Activated naive CD4-positive, alpha-beta T cell treated with anti-CD3 and anti-CD28 coated beads for 36 hours (primary cell): ENCODE measurements at regions not wholly inside any gene's neighbourhood (a gene's known extent, or its start where the extent isn't known, plus 50 kb on each side); places are given as distances from the start of the nearest gene placed in this dataset.

Experiments used
- CTCF ChIA-PET: fragments of 350-600 bp; sonication (Branson Sonifier 250); formaldehyde crosslinking; loops from one replicate; lab custom pipeline; 2021; ENCODE audit warnings: antibody characterized with exemption; lab: Charles Lee
- DNase-seq: peaks from one replicate; pipeline ENCODE4 v3.0.0-alpha.2; 2020
- H3K27ac Mint-ChIP-seq: one replicate; pipeline ENCODE4 v1.8.0; 2021; ENCODE audit warnings: mild to moderate bottlenecking, mixed read lengths
- H3K27me3 Mint-ChIP-seq: one replicate; pipeline ENCODE4 v1.8.0; 2021; ENCODE audit warnings: low read depth, mixed read lengths
- H3K36me3 Mint-ChIP-seq: one replicate; pipeline ENCODE4 v1.8.0; 2021; ENCODE audit warnings: low read depth, mixed read lengths
- H3K4me1 Mint-ChIP-seq: one replicate; pipeline ENCODE4 v1.8.0; 2021; ENCODE audit warnings: low read depth, mixed read lengths
- H3K4me3 Mint-ChIP-seq: one replicate; pipeline ENCODE4 v1.8.0; 2021; ENCODE audit warnings: mild to moderate bottlenecking, moderate library complexity, mixed read lengths
- H3K9me3 Mint-ChIP-seq: one replicate; pipeline ENCODE4 v1.8.0; 2021; ENCODE audit warnings: mixed read lengths
- intact Hi-C: fragments of 100-400 bp; cut with micrococcal nuclease; formaldehyde crosslinking; loops from one replicate; pipeline ENCODE4 v1.15.1; 2023

GRCh38 chr13:56865416-56865815, 275.3 kb upstream of the PRR20A start:
- intact Hi-C loops, result no loop called here
- no peak overlapping the region for H3K27ac Mint-ChIP-seq
- no peak for DNase-seq
- CTCF ChIA-PET, result no interaction called here
- H3K4me3 Mint-ChIP-seq, result no peak overlapping the region
- H3K27me3 Mint-ChIP-seq, result no peaks in the 10 kb centered on the region
- no peaks in the 10 kb centered on the region for H3K36me3 Mint-ChIP-seq
- no peaks in the 10 kb centered on the region for H3K4me1 Mint-ChIP-seq
- peaks cover 10% of the 10 kb centered on the region for H3K9me3 Mint-ChIP-seq

- Mint-ChIP-seq H3K9me3 (no peaks in the 10 kb centered on the region), H3K27ac (no peak overlapping the region), H3K4me3 (no peak overlapping the region), H3K27me3 (no peaks in the 10 kb centered on the region), H3K4me1 (no peaks in the 10 kb centered on the region), H3K36me3 (no peaks in the 10 kb centered on the region)
- DNase-seq, result no peak
- CTCF ChIA-PET, result no interaction called here
- intact Hi-C loops, result no loop called here
These were observed 271.0 kb upstream of the PRR20A start for GRCh38 chr13:56869671-56870070.

GRCh38 chr13:56886398-56886797, 254.3 kb upstream of the PRR20A start:
- CTCF ChIA-PET, result no interaction called here
- DNase-seq, result no peak
- H3K4me3 Mint-ChIP-seq, result no peak overlapping the region
- H3K9me3 Mint-ChIP-seq, result peaks cover 8% of the 10 kb centered on the region
- intact Hi-C loops, result no loop called here
- no peaks in the 10 kb centered on the region for H3K27me3 Mint-ChIP-seq
- no peaks in the 10 kb centered on the region for H3K36me3 Mint-ChIP-seq
- no peaks in the 10 kb centered on the region for H3K4me1 Mint-ChIP-seq
- H3K27ac Mint-ChIP-seq, result no peak overlapping the region

- no peak overlapping the region for H3K27ac Mint-ChIP-seq
- H3K36me3 Mint-ChIP-seq, result no peaks in the 10 kb centered on the region
- intact Hi-C loops, result no loop called here
- no peak overlapping the region for H3K4me3 Mint-ChIP-seq
- H3K9me3 Mint-ChIP-seq, result peaks cover 1% of the 10 kb centered on the region
- DNase-seq, result no peak
- H3K4me1 Mint-ChIP-seq, result no peaks in the 10 kb centered on the region
- no peaks in the 10 kb centered on the region for H3K27me3 Mint-ChIP-seq
- CTCF ChIA-PET, result no interaction called here
These were observed 252.3 kb upstream of the PRR20A start for GRCh38 chr13:56888455-56888854.

GRCh38 chr13:56893843-56894242, 246.9 kb upstream of the PRR20A start:
- Mint-ChIP-seq H3K4me3 (no peak overlapping the region), H3K27me3 (no peaks in the 10 kb centered on the region), H3K4me1 (no peaks in the 10 kb centered on the region), H3K27ac (no peak overlapping the region), H3K9me3 (no peaks in the 10 kb centered on the region), H3K36me3 (no peaks in the 10 kb centered on the region)
- CTCF ChIA-PET, result no interaction called here
- intact Hi-C loops, result no loop called here
- no peak for DNase-seq

- Mint-ChIP-seq H3K36me3 (no peaks in the 10 kb centered on the region), H3K4me1 (no peaks in the 10 kb centered on the region), H3K27ac (no peak overlapping the region), H3K27me3 (no peaks in the 10 kb centered on the region), H3K4me3 (no peak overlapping the region), H3K9me3 (peaks cover 1% of the 10 kb centered on the region)
- intact Hi-C loops, result no loop called here
- CTCF ChIA-PET, result no interaction called here
- DNase-seq, result no peak
These were observed 240.0 kb upstream of the PRR20A start for GRCh38 chr13:56900549-56901279.

- CTCF ChIA-PET, result no interaction called here
- Mint-ChIP-seq H3K36me3 (no peaks in the 10 kb centered on the region), H3K9me3 (peaks cover 1% of the 10 kb centered on the region), H3K27me3 (no peaks in the 10 kb centered on the region), H3K4me1 (no peaks in the 10 kb centered on the region), H3K27ac (no peak overlapping the region), H3K4me3 (no peak overlapping the region)
- no peak for DNase-seq
- intact Hi-C loops, result no loop called here
These were observed 238.4 kb upstream of the PRR20A start for GRCh38 chr13:56902276-56902675.

- intact Hi-C loops, result no loop called here
- Mint-ChIP-seq H3K4me3 (no peak overlapping the region), H3K36me3 (no peaks in the 10 kb centered on the region), H3K9me3 (peaks cover 3% of the 10 kb centered on the region), H3K4me1 (no peaks in the 10 kb centered on the region), H3K27ac (no peak overlapping the region), H3K27me3 (no peaks in the 10 kb centered on the region)
- CTCF ChIA-PET, result no interaction called here
- DNase-seq, result no peak
These were observed 236.9 kb upstream of the PRR20A start for GRCh38 chr13:56903710-56904282.

GRCh38 chr13:56906909-56907308, 233.8 kb upstream of the PRR20A start:
- no peaks in the 10 kb centered on the region for H3K4me1 Mint-ChIP-seq
- CTCF ChIA-PET, result no interaction called here
- H3K4me3 Mint-ChIP-seq, result no peak overlapping the region
- peaks cover 3% of the 10 kb centered on the region for H3K9me3 Mint-ChIP-seq
- no peaks in the 10 kb centered on the region for H3K27me3 Mint-ChIP-seq
- DNase-seq, result no peak
- H3K36me3 Mint-ChIP-seq, result no peaks in the 10 kb centered on the region
- no peak overlapping the region for H3K27ac Mint-ChIP-seq
- intact Hi-C loops, result no loop called here

- Mint-ChIP-seq H3K27me3 (no peaks in the 10 kb centered on the region), H3K4me1 (no peaks in the 10 kb centered on the region), H3K36me3 (no peaks in the 10 kb centered on the region), H3K27ac (no peak overlapping the region), H3K4me3 (no peak overlapping the region), H3K9me3 (peaks cover 2% of the 10 kb centered on the region)
- intact Hi-C loops, result no loop called here
- CTCF ChIA-PET, result no interaction called here
- DNase-seq, result no peak
These were observed 233.0 kb upstream of the PRR20A start for GRCh38 chr13:56907766-56908165.

- Mint-ChIP-seq H3K4me3 (no peak overlapping the region), H3K36me3 (no peaks in the 10 kb centered on the region)
- CTCF ChIA-PET, result no interaction called here
These were observed 230.7 kb upstream of the PRR20A start for GRCh38 chr13:56909896-56910600.

GRCh38 chr13:56917966-56918365, 222.8 kb upstream of the PRR20A start:
- CTCF ChIA-PET, result no interaction called here
- H3K4me3 Mint-ChIP-seq, result no peak overlapping the region
- no peaks in the 10 kb centered on the region for H3K4me1 Mint-ChIP-seq
- peaks cover 3% of the 10 kb centered on the region for H3K9me3 Mint-ChIP-seq
- no peaks in the 10 kb centered on the region for H3K27me3 Mint-ChIP-seq
- no peak overlapping the region for H3K27ac Mint-ChIP-seq
- H3K36me3 Mint-ChIP-seq, result no peaks in the 10 kb centered on the region
- no peak for DNase-seq
- intact Hi-C loops, result no loop called here

More at GRCh38 chr13:56909896-56910600, 230.7 kb upstream of the PRR20A start:
- no peaks in the 10 kb centered on the region for H3K4me1 Mint-ChIP-seq
- H3K27ac Mint-ChIP-seq, result no peak overlapping the region
- H3K9me3 Mint-ChIP-seq, result peaks cover 2% of the 10 kb centered on the region
- no peak for DNase-seq
- no peaks in the 10 kb centered on the region for H3K27me3 Mint-ChIP-seq
- intact Hi-C loops, result no loop called here

- H3K4me1 Mint-ChIP-seq, result no peaks in the 10 kb centered on the region
- no peaks in the 10 kb centered on the region for H3K27me3 Mint-ChIP-seq
- no peak overlapping the region for H3K27ac Mint-ChIP-seq
- CTCF ChIA-PET, result no interaction called here
- no peaks in the 10 kb centered on the region for H3K36me3 Mint-ChIP-seq
- intact Hi-C loops, result no loop called here
- H3K9me3 Mint-ChIP-seq, result peaks cover 3% of the 10 kb centered on the region
- H3K4me3 Mint-ChIP-seq, result no peak overlapping the region
- no peak for DNase-seq
These were observed 217.0 kb upstream of the PRR20A start for GRCh38 chr13:56923626-56924140.
